ENCODE measurements at regions not wholly inside any gene's neighbourhood (a gene's known extent, or its start where the extent isn't known, plus 50 kb on each side); places are given as distances from the start of the nearest gene placed in this dataset.
A peak's percentile ranks its signal among the peaks of the same experiment; 100 is the strongest.

DNA sequence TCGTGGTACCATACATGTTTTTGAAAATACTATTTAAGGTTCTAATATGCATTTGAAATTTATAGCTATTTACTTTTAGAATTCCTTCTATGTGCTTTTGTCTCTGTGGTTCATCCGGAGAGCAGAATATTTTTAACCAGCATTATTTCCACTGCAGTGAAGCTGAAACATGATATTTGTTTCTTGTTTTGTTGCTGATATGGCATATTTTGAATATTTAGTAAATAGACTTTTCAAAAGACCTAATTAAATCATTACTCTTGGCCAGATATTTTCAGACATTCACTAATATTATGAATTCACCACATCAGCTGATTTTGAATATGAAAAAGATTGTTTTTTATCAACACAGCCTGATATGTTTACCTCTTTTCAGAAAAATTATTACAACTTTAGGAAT, 87.0 kb downstream of the FAT4 start:
- Mint-ChIP-seq H3K4me3 (no peak overlapping the region), H3K27me3 (ENCODE audit: low read depth) (no peaks in the 10 kb centered on the region), H3K36me3 (peaks cover 6% of the 10 kb centered on the region), H3K27ac (no peak overlapping the region), H3K9me3 (no peaks in the 10 kb centered on the region), H3K4me1 (peaks cover 18% of the 10 kb centered on the region)
- TF ChIP-seq, protein P1, sequence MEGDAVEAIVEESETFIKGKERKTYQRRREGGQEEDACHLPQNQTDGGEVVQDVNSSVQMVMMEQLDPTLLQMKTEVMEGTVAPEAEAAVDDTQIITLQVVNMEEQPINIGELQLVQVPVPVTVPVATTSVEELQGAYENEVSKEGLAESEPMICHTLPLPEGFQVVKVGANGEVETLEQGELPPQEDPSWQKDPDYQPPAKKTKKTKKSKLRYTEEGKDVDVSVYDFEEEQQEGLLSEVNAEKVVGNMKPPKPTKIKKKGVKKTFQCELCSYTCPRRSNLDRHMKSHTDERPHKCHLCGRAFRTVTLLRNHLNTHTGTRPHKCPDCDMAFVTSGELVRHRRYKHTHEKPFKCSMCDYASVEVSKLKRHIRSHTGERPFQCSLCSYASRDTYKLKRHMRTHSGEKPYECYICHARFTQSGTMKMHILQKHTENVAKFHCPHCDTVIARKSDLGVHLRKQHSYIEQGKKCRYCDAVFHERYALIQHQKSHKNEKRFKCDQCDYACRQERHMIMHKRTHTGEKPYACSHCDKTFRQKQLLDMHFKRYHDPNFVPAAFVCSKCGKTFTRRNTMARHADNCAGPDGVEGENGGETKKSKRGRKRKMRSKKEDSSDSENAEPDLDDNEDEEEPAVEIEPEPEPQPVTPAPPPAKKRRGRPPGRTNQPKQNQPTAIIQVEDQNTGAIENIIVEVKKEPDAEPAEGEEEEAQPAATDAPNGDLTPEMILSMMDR (IDR thresholded peaks at IDR 0.05; ENCODE audit: unreplicated experiment): no peak
- no peak for DNase-seq (ENCODE audit: low spot score in 2 of 2, unreplicated experiment in 2 of 2)

DNA sequence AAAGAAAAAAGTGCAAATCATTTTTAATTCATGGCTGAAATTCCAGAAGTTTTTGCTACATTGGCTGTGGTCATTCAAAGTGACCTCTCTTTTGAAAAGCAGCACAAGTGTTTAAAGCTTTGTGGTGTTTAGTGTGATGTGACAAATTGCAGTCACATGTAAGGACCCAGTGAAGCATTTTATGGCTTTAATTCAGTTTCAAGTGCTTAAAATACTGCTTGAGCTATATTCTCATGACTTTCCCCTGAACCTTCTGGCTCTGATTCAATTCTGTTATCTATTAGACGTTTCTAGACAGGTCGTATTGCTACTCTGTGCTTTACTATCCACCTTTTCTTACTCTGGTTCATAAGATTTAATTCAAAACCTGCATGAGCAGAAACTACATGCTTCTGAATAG, 105.8 kb downstream of the FAT4 start:
- Mint-ChIP-seq H3K4me1 (peaks cover 32% of the 10 kb centered on the region), H3K9me3 (peaks cover 21% of the 10 kb centered on the region), H3K4me3 (no peak overlapping the region), H3K36me3 (peaks cover 24% of the 10 kb centered on the region), H3K27me3 (ENCODE audit: low read depth) (no peaks in the 10 kb centered on the region), H3K27ac (peak overlapping the region; percentile 78)
- DNase-seq (ENCODE audit: low spot score in 2 of 2, unreplicated experiment in 2 of 2): no peak
- TF ChIP-seq, protein P1 (IDR thresholded peaks at IDR 0.05; ENCODE audit: unreplicated experiment): no peak

GRCh38 chr4:125421547-125421946, 106.8 kb downstream of the FAT4 start:
- DNase-seq (ENCODE audit: low spot score in 2 of 2, unreplicated experiment in 2 of 2): no peak
- peaks cover 39% of the 10 kb centered on the region for H3K4me1 Mint-ChIP-seq
- H3K4me3 Mint-ChIP-seq: no peak overlapping the region
- no peaks in the 10 kb centered on the region for H3K27me3 Mint-ChIP-seq (ENCODE audit: low read depth)
- TF ChIP-seq, protein P1 (IDR thresholded peaks at IDR 0.05; ENCODE audit: unreplicated experiment): no peak
- peaks cover 19% of the 10 kb centered on the region for H3K36me3 Mint-ChIP-seq
- H3K9me3 Mint-ChIP-seq: peaks cover 21% of the 10 kb centered on the region
- peak overlapping the region; percentile 78 for H3K27ac Mint-ChIP-seq

- Mint-ChIP-seq H3K27me3 (ENCODE audit: low read depth) (no peaks in the 10 kb centered on the region), H3K4me1 (peaks cover 37% of the 10 kb centered on the region), H3K4me3 (no peak overlapping the region), H3K9me3 (peaks cover 21% of the 10 kb centered on the region), H3K27ac (no peak overlapping the region), H3K36me3 (peaks cover 19% of the 10 kb centered on the region)
- no peak for DNase-seq (ENCODE audit: low spot score in 2 of 2, unreplicated experiment in 2 of 2)
- TF ChIP-seq, protein P1 (IDR thresholded peaks at IDR 0.05; ENCODE audit: unreplicated experiment): no peak
Measured at GRCh38 chr4:125423124-125423523, 108.4 kb downstream of the FAT4 start.

- peaks cover 10% of the 10 kb centered on the region for H3K9me3 Mint-ChIP-seq
- H3K27me3 Mint-ChIP-seq (ENCODE audit: low read depth): no peaks in the 10 kb centered on the region
- H3K36me3 Mint-ChIP-seq: peaks cover 12% of the 10 kb centered on the region
- H3K4me1 Mint-ChIP-seq: peaks cover 23% of the 10 kb centered on the region
- TF ChIP-seq, protein P1 (IDR thresholded peaks at IDR 0.05; ENCODE audit: unreplicated experiment): no peak
- DNase-seq (ENCODE audit: low spot score in 2 of 2, unreplicated experiment in 2 of 2): no peak
- H3K4me3 Mint-ChIP-seq: no peak overlapping the region
- no peak overlapping the region for H3K27ac Mint-ChIP-seq
Measured at GRCh38 chr4:125428832-125429231, 114.1 kb downstream of the FAT4 start.

GRCh38 chr4:125430086-125430485, 115.3 kb downstream of the FAT4 start:
- no peak overlapping the region for H3K27ac Mint-ChIP-seq
- DNase-seq (ENCODE audit: low spot score in 2 of 2, unreplicated experiment in 2 of 2): no peak
- no peaks in the 10 kb centered on the region for H3K9me3 Mint-ChIP-seq
- H3K4me3 Mint-ChIP-seq: no peak overlapping the region
- H3K36me3 Mint-ChIP-seq: peaks cover 6% of the 10 kb centered on the region
- H3K4me1 Mint-ChIP-seq: peaks cover 23% of the 10 kb centered on the region
- TF ChIP-seq, protein P1 (IDR thresholded peaks at IDR 0.05; ENCODE audit: unreplicated experiment): no peak
- H3K27me3 Mint-ChIP-seq (ENCODE audit: low read depth): no peaks in the 10 kb centered on the region
